Mammary epithelial cell (primary cell): ENCODE measurements at regions not wholly inside any gene's neighbourhood (a gene's known extent, or its start where the extent isn't known, plus 50 kb on each side); places are given as distances from the start of the nearest gene placed in this dataset.

ENCODE experiments used
- EZH2 ChIP-seq: IDR thresholded peaks from 2 replicates; pipeline ENCODE4 v1.6.1; 2012; ENCODE audit warnings: low read length, inconsistent platforms, borderline replicate concordance
- TF ChIP-seq, protein P1 (sequence below), 2 donors: IDR thresholded peaks in 1 of 2; conservative IDR thresholded peaks in 1 of 2; 2 replicates each; pipeline ENCODE4 v1.5.1; 2011 to 2012; ENCODE audit warnings: inconsistent platforms in 2 of 2, low read length in 2 of 2, mild to moderate bottlenecking in 2 of 2, control low read depth in 1 of 2, low read depth in 1 of 2; ENCODE audit not compliant: insufficient read depth in 1 of 2; ENCODE audit errors: extremely low read depth in 1 of 2

DNA sequence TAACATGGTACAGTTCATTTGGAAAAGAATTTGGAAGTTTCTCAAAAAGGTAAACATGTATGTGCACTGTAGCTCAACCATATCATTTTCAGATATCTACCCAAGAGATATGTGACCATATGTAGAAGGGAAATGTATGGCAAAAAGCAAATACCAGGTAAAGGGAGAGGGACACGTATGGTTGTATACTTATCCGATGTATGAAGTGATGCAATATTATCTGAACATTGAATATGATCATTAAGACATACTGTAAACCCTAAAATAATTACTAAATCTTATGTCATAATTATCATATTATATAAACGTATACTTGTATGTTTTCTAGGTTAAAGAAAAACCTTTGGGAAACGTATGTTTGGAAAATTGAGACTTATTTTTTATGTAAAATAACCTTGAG lies 367.5 kb upstream of the KCND2 start:
- TF ChIP-seq, protein P1, sequence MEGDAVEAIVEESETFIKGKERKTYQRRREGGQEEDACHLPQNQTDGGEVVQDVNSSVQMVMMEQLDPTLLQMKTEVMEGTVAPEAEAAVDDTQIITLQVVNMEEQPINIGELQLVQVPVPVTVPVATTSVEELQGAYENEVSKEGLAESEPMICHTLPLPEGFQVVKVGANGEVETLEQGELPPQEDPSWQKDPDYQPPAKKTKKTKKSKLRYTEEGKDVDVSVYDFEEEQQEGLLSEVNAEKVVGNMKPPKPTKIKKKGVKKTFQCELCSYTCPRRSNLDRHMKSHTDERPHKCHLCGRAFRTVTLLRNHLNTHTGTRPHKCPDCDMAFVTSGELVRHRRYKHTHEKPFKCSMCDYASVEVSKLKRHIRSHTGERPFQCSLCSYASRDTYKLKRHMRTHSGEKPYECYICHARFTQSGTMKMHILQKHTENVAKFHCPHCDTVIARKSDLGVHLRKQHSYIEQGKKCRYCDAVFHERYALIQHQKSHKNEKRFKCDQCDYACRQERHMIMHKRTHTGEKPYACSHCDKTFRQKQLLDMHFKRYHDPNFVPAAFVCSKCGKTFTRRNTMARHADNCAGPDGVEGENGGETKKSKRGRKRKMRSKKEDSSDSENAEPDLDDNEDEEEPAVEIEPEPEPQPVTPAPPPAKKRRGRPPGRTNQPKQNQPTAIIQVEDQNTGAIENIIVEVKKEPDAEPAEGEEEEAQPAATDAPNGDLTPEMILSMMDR (conservative IDR thresholded peaks at IDR 0.05 in 1 of 2, IDR thresholded peaks at IDR 0.05 in 1 of 2; ENCODE audit: extremely low read depth in 1 of 2, insufficient read depth in 1 of 2, low read depth in 1 of 2, low read length in 2 of 2), result no peak
- no peak for TF ChIP-seq EZH2
